ENCODE measurements at regions not wholly inside any gene's neighbourhood (a gene's known extent, or its start where the extent isn't known, plus 50 kb on each side); places are given as distances from the start of the nearest gene placed in this dataset.

- TF ChIP-seq CTCF (IDR thresholded peaks at IDR 0.05) (no peak), POLR2A (IDR thresholded peaks at IDR 0.05; ENCODE audit: low read depth) (no peak), POLR2AphosphoS5 (IDR thresholded peaks at IDR 0.05) (no peak)
Observed at GRCh38 chr1:13970631-13971247, 270.8 kb downstream of the PRDM2 start.
